Endodermal cell (in vitro differentiated cells): ENCODE measurements at regions not wholly inside any gene's neighbourhood (a gene's known extent, or its start where the extent isn't known, plus 50 kb on each side); places are given as distances from the start of the nearest gene placed in this dataset.

Experiments
- DNase-seq: peaks from one replicate; pipeline ENCODE4 v3.0.0-alpha.2; 2017
- H3K27ac ChIP-seq: 2 replicates; pipeline ENCODE4 v1.5.1; 2013; ENCODE audit warnings: mild to moderate bottlenecking, low read depth, low read length, moderate library complexity
- H3K27me3 ChIP-seq: 2 replicates; pipeline ENCODE4 v1.6.1; 2013; ENCODE audit warnings: mild to moderate bottlenecking, low read length, moderate library complexity; ENCODE audit not compliant: insufficient read depth, control insufficient read depth, poor library complexity, severe bottlenecking
- H3K36me3 ChIP-seq: 2 replicates; pipeline ENCODE4 v1.7.0; 2013; ENCODE audit warnings: mild to moderate bottlenecking, low read length, moderate library complexity; ENCODE audit not compliant: control insufficient read depth, insufficient read depth
- H3K4me1 ChIP-seq: one replicate; pipeline ENCODE4 v1.7.0; 2013; ENCODE audit warnings: low read length; ENCODE audit not compliant: control insufficient read depth, insufficient read depth
- H3K4me3 ChIP-seq: 2 replicates; pipeline ENCODE4 v1.5.1; 2013; ENCODE audit warnings: mild to moderate bottlenecking, low read length, moderate library complexity
- H3K9ac ChIP-seq: 2 replicates; pipeline ENCODE4 v1.6.1; 2013; ENCODE audit warnings: mild to moderate bottlenecking, low read length, moderate library complexity; ENCODE audit not compliant: poor library complexity, severe bottlenecking; ENCODE audit errors: extremely low read depth
- H3K9me3 ChIP-seq: 2 replicates; pipeline ENCODE4 v1.6.1; 2013; ENCODE audit warnings: mild to moderate bottlenecking, low read length, moderate library complexity; ENCODE audit not compliant: control insufficient read depth
- H3K27ac Mint-ChIP-seq: 2 replicates; pipeline ENCODE4 v1.8.0; 2020; ENCODE audit warnings: mixed read lengths
- H3K27me3 Mint-ChIP-seq: 2 replicates; pipeline ENCODE4 v1.8.0; 2021; ENCODE audit warnings: mild to moderate bottlenecking, mixed read lengths; ENCODE audit not compliant: insufficient read depth
- H3K36me3 Mint-ChIP-seq: 2 replicates; pipeline ENCODE4 v1.8.0; 2020; ENCODE audit warnings: low read depth, mixed read lengths
- H3K4me1 Mint-ChIP-seq: 2 replicates; pipeline ENCODE4 v1.8.0; 2020; ENCODE audit warnings: mixed read lengths
- H3K4me3 Mint-ChIP-seq: 2 replicates; pipeline ENCODE4 v1.8.0; 2020; ENCODE audit warnings: mild to moderate bottlenecking, moderate library complexity, mixed read lengths
- H3K9me3 Mint-ChIP-seq: 2 replicates; pipeline ENCODE4 v1.8.0; 2020; ENCODE audit warnings: mild to moderate bottlenecking, mixed read lengths
- CTCF ChIP-seq: fragments of 200-600 bp; sonication (generic); conservative IDR thresholded peaks from 2 replicates; pipeline ENCODE4 v1.5.0; 2021; ENCODE audit warnings: antibody characterized with exemption, mild to moderate bottlenecking
- WGBS, 2 experiments: methylation state at CpG; one replicate each; pipeline versions ENCODE4 v1.1.5 to v1.1.7; 2013; ENCODE audit warnings: missing lambda C conversion rate in 2 of 2, mixed read lengths in 1 of 2; ENCODE audit not compliant: insufficient coverage in 1 of 2, insufficient read length in 1 of 2; 5-methylcytosine and 5-hydroxymethylcytosine counted together

- Mint-ChIP-seq H3K36me3 (peaks cover under 1% of the 10 kb centered on the region), H3K27ac (no peak overlapping the region), H3K4me3 (no peak overlapping the region), H3K27me3 (no peaks in the 10 kb centered on the region), H3K4me1 (no peaks in the 10 kb centered on the region), H3K9me3 (peaks cover 94% of the 10 kb centered on the region)
- Histone ChIP-seq H3K9me3 (peaks cover 11% of the 10 kb centered on the region), H3K4me3 (no peak overlapping the region), H3K9ac (no peak overlapping the region), H3K27ac (no peak overlapping the region), H3K4me1 (no peaks in the 10 kb centered on the region), H3K27me3 (no peaks in the 10 kb centered on the region), H3K36me3 (no peaks in the 10 kb centered on the region)
- DNase-seq = no peak
- TF ChIP-seq CTCF = no peak
- 76 to 84% methylated on average over 8 to 24 of the region's 24 CpGs for WGBS, 2 experiments
Measured at GRCh38 chr16:35748621-35749252, 2289.3 kb downstream of the TP53TG3F start.

- whole genome bisulfite sequencing, 2 experiments = 89 to 90% methylated on average over 14 to 43 of the region's 43 CpGs
- H3K27me3 ChIP-seq = no peaks in the 10 kb centered on the region
- Mint-ChIP-seq H3K27me3 (no peaks in the 10 kb centered on the region), H3K27ac (no peak overlapping the region), H3K4me1 (no peaks in the 10 kb centered on the region), H3K9me3 (peaks cover 93% of the 10 kb centered on the region), H3K36me3 (no peaks in the 10 kb centered on the region), H3K4me3 (no peak overlapping the region)
- TF ChIP-seq CTCF = no peak
- H3K9ac ChIP-seq = no peak overlapping the region
- H3K4me1 ChIP-seq = no peaks in the 10 kb centered on the region
- DNase-seq = no peak
- H3K9me3 ChIP-seq = peaks cover 7% of the 10 kb centered on the region
- no peak overlapping the region for H3K4me3 ChIP-seq
- H3K27ac ChIP-seq = no peak overlapping the region
- H3K36me3 ChIP-seq = no peaks in the 10 kb centered on the region
Measured at GRCh38 chr16:35749253-35750141, 2290.1 kb downstream of the TP53TG3F start.

GRCh38 chr16:35750157-35750689 lies 2290.8 kb downstream of the TP53TG3F start:
- Histone ChIP-seq H3K4me1 (no peaks in the 10 kb centered on the region), H3K27ac (no peak overlapping the region), H3K9ac (no peak overlapping the region), H3K27me3 (no peaks in the 10 kb centered on the region), H3K9me3 (peaks cover 10% of the 10 kb centered on the region), H3K4me3 (no peak overlapping the region), H3K36me3 (no peaks in the 10 kb centered on the region)
- no peak overlapping the region for H3K4me3 Mint-ChIP-seq
- TF ChIP-seq CTCF = no peak
- no peaks in the 10 kb centered on the region for H3K27me3 Mint-ChIP-seq
- 76% methylated on average over 9 of the region's 9 CpGs; no CpG with 5 or more reads in 1 of the 2 experiments for WGBS, 2 experiments
- no peak for DNase-seq
- no peaks in the 10 kb centered on the region for H3K4me1 Mint-ChIP-seq
- no peaks in the 10 kb centered on the region for H3K36me3 Mint-ChIP-seq
- peaks cover 93% of the 10 kb centered on the region for H3K9me3 Mint-ChIP-seq
- H3K27ac Mint-ChIP-seq = no peak overlapping the region
